GM19467 (cell line): ENCODE measurements at regions not wholly inside any gene's neighbourhood (a gene's known extent, or its start where the extent isn't known, plus 50 kb on each side); places are given as distances from the start of the nearest gene placed in this dataset.

Experiments used
- ATAC-seq: cut with Tn5 transposase; IDR thresholded peaks from one replicate; pipeline ENCODE4 v1.9.1; 2021; ENCODE audit warnings: mild to moderate bottlenecking, moderate library complexity; ENCODE audit not compliant: unreplicated experiment

DNA sequence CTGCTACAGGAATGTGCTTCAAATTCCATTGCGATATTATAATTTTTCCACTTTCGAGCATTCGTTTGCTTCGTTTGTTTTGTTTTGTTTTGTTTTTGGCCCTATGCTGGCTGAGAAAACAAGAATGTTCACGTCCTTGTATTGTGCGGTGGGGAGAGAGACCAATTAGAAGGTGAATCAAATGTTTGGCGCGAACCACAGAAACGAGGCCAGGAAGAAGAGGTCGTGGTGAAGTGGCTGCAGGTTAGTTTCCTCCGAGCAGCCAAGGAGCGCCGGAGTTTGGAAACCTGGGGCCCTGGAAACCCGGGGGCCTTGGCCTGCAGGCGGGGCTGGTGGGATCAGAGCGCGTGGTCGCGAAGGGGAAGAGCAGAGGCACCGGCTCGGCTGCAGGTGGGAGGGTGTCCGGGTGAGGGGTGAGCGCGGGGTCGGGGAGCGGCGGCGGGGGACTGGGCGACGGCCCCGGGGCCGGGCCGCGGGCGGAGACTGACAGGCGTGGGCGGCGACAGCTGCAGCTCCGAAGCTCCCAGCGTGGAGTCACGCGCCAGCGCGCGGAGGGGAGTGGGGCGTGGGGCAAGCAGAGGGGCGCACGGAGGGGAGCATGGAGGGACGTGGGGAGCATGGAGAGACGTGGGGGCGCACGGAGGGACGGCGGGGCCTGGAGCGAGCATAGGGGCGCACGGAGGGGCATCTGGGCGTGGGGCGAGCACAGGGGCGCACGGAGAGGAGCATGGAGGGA, 141.5 kb upstream of the PDE10A start:
- no peak for ATAC-seq

DNA sequence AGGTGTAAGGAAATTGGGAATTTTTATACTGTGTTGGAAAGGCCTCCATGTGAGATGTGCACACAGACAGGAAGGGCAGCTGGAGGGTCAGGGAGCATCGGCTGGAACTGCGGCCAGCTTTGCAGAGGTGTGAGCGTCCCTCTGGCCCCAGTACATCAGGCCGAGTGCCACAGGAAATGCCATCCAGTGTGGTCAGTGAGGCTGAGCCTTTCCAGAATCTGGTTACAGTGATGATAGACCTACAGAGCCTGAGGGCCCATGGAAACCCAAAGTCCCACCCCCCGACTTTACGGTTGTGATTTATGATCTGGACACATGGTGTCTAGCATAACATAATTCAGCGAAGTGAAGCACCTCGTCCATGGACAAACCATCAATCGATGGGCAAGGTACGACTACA, 137.3 kb upstream of the PDE10A start:
- ATAC-seq: no peak

DNA sequence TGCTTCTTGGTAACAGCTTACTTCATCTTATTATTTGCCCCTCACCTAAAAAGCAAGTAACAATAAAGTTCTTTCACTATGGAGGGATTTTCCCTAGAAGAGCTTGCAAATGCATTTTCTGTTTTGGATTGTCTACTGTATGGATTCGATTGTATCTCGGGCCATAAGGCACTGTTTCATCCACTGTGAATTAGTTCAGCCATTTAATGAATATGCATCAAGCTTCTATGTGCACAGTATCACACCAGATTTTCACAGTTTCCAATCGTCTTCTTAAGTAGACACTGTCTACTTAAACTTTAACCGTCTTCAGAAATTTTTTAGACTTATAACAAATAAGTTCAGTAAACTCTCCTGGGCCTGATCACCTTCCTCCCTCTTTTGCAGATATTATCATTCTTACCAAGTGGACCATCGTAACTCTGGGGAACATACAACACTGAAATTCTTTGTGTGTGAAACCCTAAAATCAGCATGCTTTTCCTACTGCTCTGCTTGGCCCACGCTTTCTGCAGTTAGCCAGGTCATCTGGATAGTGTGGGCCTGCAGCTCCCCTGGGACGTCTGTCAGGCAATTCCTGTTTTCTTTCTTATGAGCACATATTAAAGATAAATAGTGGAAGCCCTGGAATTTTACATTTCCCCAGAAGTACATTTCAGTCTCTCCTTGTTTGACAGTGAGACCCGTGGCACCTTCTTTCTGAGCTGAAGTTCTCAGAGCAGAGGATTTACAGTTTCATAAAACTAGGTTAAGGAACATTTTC, 136.5 kb upstream of the PDE10A start:
- no peak for ATAC-seq

DNA sequence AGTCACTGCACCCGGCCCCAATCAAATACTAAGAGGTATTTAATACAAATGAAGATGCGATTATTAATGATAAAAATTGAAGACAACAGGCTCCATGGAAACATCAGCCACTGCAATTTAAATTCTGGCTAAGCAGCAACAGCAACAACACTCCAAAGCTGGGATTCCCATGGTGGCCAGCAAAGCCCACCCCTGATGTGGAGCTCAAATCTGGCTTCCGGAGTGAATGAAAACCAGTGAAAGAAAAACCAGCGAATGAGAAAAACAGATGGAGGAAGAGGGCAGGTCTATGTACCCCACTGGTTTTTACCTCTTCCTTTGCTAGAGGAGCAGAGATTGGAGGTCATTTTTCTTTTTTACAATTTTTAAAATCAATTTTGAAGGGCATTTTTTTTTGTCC, 135.9 kb upstream of the PDE10A start:
- ATAC-seq: no peak

DNA sequence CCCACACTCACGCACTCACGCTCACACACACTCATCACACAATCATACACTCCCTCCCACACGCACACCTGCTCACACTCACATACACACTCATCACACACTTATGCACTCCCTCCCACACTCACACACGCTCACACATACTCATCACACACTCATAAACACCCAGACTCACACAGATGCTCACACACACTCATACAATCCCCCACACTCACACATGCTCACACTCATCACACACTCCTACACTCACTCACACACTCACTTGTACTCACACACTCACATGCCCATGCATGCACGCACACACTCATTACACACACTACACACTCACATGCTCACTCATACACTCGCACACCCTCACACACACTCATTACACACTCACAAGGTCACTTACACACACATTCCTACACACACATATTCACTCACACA, 131.1 kb upstream of the PDE10A start:
- no peak for ATAC-seq

DNA sequence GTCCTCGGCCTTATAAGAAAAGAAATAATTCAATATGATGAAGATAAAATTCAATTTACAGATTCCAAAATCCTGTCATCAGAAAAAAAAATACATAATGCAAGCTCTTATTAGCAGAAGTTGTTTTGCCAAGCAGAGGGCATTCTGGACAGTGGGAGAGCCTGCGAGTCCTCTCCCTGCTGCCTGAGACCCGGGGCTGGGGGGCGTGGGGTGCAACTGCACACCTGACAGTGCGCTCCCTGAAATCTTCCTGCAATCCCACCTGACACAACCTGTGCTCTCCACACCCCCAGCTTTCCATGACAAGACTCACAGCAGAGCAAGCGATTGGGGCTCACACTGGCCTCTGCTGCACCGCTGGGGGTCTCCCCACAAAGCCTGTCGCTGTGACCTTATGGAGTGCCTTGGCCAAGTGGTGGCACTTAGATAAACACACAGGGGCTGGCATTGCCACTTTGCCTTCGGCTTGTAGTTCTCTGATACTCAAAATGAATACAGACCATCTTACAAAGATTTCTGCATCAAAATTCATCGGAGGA, 130.3 kb upstream of the PDE10A start:
- ATAC-seq: no peak

DNA sequence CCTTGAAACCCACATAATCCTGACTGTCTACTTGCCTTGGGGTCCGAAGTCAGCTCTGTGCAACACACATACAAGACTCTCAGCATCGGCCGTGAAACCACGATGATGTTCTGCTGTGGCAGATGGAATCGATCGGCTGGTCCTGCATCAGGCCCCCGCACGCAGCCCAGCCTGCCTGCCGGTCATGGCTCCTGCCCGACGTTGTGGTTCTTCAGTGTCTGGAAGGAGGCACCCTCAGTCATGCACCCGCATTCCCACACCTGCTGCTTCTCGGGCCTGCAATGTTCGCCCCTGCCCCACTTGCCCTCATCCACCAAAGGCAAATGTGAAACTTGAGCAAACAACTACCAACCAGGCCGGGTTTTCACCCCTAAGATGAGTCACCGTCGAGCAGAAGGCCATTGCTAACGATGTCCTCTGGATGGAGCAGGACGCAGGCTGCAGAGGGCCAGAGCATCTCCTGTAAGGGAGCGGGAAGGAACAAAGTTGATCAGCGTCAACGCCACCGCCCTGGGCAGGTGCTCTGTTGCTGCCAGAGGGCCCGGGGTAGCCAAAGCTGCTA, 128.9 kb upstream of the PDE10A start:
- ATAC-seq: no peak

DNA sequence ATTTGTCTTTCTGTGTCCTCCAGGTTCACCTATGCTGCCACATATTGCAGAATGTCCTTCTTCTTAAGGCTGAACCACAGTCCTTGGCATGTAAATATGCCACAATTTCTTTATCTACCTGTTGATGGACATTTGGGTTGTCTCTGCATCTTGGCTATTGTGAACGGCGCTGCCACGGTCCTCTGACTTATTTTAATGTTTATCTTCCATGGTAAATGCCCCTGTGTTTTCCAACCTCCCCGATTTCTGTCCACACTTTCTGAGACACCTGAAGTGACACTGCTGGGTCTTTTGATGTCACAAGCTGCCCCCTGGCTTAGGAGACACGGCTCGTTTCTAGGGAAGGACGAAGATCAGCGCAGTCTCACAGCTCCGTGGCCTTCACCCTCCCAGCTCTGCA, 128.3 kb upstream of the PDE10A start:
- ATAC-seq: no peak

DNA sequence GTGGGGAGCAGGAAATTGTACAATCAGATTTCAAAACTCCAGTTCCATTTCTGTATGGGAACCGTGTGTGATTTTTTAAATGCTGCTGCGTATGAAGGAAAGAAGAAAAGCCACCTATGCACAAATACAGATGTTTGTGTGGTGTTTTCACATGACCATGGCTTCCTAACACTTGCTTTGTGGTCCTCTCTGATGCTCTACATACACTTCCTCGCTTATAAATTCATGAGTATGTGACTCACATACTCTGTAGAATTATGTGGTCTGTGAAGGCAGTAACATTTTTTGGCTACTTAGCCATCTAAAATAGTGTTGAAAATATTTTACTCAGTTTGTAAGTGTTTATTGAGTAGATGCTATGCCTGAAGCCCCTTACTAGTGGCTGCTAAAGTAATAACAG, 119.8 kb upstream of the PDE10A start:
- no peak for ATAC-seq

DNA sequence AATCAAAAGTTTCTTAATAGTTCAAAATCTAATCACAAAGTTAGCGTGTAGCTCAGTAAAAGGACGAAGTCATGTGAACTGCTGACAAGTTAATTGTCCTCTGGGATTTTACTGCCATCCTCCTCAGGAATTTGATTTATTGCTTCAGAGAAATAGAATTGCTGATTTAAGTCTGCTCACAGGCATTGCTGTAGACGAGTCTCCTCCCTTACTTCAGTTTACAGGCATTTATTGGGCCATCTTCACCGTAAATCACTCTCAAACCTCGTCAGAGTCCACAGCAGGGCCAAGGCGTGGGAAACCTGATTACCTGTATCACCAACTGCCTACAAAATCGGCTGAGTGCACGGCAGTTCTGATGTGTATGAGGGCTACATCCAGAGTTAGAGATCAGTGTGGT, 119.1 kb upstream of the PDE10A start:
- no peak for ATAC-seq

DNA sequence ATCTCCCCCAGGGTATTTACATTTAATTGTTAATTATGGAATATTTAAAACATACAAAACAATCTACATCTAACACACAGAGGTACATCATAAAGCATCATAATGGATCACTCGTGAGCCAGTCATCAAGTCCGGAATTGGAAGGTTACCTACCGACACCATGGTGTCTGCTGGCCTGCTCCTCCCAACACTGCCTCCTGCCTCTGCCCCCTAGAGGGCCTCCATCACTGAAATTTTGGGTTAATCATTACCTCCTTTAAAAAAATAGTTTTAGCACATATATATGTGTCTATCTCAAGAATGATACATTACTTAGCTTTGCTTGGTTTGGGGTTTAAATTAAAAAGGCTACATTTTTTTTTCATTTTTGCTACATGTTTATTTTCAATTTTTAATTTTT, 114.6 kb upstream of the PDE10A start:
- ATAC-seq: no peak

DNA sequence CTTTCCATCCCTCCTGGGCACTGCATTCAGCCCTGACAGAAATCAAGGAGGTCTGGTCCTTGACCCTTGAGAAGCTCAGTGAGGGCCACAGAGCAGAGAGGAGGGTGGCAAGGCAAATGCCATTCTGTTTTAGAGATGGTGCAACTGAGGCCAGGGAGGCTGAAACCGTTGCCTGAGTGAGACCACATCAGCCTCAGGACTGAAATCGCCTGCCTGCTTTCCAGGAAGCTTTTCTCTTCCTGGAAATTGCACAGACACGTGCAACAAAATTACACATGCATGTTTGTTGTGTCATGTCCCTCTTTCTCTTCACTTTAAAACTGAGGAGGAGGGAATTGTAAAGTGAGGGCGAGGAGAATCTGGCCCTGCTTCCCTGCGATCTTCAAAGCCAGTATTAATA, 113.7 kb upstream of the PDE10A start:
- ATAC-seq: no peak

DNA sequence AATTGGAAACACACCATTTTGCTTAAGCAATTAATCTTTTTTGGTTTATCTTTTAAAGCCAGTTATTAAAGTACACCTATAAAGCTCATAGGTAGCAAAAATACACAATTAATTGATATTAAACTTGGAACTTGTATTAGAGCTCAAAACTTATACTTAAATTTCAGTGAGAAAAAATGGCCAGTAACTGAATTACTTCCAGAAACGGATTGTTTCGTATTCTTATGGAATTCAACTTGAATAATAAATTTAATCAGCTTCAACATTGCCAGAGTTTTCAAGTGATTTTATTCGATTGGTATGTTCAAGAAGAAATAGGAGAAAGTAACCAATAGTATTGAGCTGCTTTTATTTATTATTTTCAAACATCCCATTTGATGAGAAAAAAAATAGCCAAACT, 112.7 kb upstream of the PDE10A start:
- ATAC-seq: no peak

DNA sequence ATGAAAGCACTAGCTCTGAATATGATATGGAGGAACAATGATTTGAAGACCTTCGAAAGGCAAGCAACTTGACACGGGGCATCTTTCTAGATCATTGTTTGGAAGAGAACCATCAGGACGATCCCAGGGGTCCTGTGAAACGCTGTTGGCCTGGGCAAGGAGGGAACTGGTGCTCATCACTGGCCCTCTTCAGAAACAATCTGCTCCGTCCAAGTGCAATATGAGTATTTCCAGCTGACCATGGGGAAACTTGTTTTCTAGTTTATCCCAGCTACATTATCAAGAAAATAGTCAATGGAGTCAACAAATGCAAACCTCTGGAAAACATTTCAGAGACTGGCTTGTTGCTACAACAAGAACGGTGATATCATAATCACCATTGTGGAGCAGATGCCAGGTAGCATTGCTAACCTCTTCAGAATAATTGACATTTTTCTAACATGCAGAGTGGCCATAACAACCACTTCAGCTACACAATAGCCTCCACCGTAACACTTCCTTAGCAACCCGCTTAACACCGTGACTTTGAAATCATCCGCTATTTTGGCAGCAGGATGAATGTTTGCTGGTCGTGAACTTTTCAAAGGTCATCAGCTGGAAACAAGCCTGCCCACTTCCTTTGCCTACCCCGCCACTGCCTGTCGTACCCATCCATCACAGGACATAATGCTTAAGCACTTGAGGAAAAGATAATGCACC, 112.0 kb upstream of the PDE10A start:
- ATAC-seq: no peak

DNA sequence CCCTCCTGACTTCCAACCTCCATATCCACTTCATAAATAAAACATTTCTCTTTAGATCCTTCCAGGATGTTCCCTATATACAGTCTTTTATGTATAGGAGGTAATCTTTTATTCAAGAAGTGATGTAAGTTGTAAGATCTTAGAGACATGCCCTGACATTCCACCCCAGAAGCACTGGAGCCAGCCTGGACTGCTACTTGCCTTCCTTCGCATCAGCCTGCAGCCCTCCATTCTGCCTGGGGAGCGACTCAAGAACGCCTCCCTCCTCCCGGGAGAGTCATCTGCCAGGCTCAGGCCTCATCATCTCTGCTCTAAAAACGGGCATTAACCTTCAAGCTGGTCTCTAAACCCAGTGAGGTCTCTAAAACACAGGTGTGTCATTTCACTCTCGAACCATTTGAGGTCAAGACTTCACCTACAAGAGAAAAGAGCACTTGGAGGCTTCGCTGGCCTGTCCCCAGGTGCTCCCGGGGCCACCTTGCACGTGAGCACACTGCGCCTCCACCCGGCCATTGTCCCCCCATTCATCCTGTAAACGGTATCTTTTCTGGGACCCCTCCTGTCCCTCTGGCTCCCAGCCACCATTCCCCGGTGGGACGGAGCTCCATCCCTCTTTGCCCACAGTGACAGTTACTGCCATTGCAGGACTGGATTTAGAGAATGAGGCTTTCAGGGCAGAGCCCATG, 107.5 kb upstream of the PDE10A start:
- no peak for ATAC-seq

DNA sequence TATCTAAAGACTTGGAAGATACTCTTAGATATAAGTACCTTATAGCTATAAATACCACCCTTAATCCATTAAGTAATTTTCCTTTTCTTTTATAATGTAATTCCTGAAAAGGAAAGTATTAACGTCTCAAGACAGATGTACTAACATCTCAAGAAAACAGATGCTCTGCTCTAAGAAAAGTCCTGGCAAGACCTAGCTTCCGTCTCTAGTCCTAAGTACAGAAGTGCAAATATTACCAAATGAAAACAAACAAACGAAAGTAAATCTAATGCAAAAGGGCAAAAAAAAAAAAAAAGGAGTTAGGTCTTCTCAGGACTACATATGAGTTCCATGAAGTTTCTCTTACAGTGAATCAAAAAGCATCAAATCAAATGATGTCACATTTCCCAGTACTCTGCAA, 106.8 kb upstream of the PDE10A start:
- no peak for ATAC-seq

DNA sequence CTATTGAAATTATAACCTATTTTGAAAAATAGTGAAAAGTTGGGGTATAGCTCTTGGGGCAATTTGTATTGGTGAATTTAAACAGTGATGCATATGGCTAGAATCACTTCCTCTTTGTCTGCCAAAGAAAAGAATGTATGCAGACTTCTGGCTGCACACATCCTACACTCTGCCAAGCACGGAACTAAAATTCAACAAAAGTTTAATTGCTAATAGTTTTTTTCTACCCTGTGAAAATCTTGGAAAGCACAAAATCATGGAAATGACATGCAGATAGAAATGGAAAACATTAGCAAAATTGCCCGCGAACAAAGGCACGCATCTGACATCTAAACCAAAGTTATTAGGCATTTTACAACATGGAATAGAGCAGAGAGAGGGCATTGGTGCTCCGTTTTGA, 106.4 kb upstream of the PDE10A start:
- no peak for ATAC-seq

DNA sequence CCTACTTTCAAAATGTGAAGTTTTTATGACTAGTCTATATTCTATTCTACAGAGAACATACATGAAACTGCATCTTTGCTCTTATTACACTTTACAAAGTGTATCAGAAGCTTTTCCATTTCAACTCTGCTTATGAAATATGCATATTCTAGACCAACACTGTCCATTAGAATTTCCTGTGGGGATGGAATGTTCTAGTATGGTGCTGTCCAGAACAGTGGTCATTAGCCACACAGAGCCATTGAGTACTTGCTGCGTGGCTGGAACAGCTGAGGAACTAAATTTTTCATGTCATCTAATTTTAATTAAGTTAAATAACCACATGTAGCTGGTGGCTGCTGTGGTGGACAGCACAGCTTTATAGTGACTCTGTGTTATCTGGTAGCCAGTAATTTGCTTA, 105.9 kb upstream of the PDE10A start:
- ATAC-seq: no peak

DNA sequence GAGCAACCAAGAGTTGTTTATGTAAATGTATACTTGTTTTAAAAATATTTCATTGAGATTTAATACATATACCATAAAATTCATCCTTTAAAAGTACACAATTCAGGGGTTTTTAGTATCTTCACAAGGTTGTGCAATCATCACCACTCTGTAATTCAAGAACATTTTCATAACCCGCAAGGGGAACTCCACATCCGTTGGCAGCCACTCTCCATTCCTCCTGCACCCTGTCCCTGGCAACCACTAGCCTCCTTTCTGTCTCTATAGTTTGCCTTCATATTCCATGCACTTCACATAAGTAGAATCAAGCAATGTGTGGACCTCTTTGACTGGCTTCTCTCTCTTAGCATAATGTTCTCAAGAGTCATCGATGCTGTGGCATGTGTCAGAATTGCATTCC, 104.2 kb upstream of the PDE10A start:
- ATAC-seq: no peak

DNA sequence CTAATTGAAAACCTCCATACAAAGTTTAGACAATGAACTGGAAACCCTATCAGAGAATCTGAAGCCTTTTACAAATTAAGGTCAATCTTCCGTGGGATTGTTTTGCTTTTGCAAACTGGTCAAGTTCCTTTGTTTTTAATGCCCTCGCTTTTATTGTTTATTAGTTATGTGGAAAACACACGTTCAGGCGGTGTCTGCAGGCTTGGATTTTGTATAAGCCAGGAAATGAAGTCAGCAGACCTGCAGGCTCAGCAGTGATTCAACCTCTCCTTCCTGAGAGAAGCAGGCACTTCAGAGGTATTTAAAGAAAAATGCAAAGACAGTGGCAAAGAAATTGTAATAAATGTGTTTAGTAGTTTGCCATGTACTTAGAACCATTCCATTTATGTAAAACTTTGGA, 103.4 kb upstream of the PDE10A start:
- ATAC-seq: no peak

DNA sequence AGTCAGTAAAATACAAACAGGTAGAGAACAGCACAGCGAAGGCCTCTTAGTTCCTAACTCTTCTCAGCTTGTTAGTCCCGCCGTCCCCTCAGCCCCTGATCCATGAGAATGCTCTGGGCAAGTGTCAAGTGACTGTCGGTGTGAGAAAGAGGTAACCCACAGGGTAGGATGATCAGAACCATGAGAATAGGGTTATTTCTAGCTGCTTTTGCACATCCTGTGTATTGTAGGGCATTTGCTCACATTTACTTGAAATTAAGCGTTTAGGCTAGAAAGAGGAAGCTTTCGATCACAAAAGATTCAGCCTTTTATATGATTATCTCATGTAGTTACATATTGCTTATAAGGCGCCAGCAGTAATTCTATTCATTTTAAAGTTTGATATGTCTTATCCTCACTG, 103.0 kb upstream of the PDE10A start:
- no peak for ATAC-seq
